HG03159 (cell line): ENCODE measurements at regions not wholly inside any gene's neighbourhood (a gene's known extent, or its start where the extent isn't known, plus 50 kb on each side); places are given as distances from the start of the nearest gene placed in this dataset.
A peak's percentile ranks its signal among the peaks of the same experiment; 100 is the strongest.
"Not testable (repeated sequence)": the region's sequence is repeated elsewhere in the genome, so short reads cannot be mapped to it uniquely, and the experiment has no call there.

ENCODE experiments used
- ATAC-seq: cut with Tn5 transposase; IDR thresholded peaks from one replicate; pipeline ENCODE4 v1.9.1; 2021; ENCODE audit warnings: mild to moderate bottlenecking, moderate library complexity; ENCODE audit not compliant: unreplicated experiment

GRCh38 chrX:39487969-39488330 lies 609.8 kb downstream of the BCOR start:
- ATAC-seq = no peak

GRCh38 chrX:39491548-39492297 lies 606.0 kb downstream of the BCOR start:
- peak; percentile 50 for ATAC-seq

- ATAC-seq = peak; percentile 49
Measured at GRCh38 chrX:39492497-39493162, 605.1 kb downstream of the BCOR start.

- ATAC-seq = no peak
Measured at GRCh38 chrX:39493168-39493567, 604.6 kb downstream of the BCOR start.

GRCh38 chrX:39497117-39497516 lies 600.6 kb downstream of the BCOR start:
- not testable (repeated sequence) for ATAC-seq

GRCh38 chrX:39497702-39498265 lies 600.0 kb downstream of the BCOR start:
- ATAC-seq = no peak

GRCh38 chrX:39499996-39500395 lies 597.8 kb downstream of the BCOR start:
- ATAC-seq = no peak

- ATAC-seq = no peak
Measured at GRCh38 chrX:39501822-39502221, 595.9 kb downstream of the BCOR start.

- no peak for ATAC-seq
Measured at GRCh38 chrX:39502486-39502885, 595.3 kb downstream of the BCOR start.

- no peak for ATAC-seq
Measured at GRCh38 chrX:39504227-39504626, 593.5 kb downstream of the BCOR start.

- no peak for ATAC-seq
Measured at GRCh38 chrX:39504850-39505259, 592.9 kb downstream of the BCOR start.

GRCh38 chrX:39506131-39506530 lies 591.6 kb downstream of the BCOR start:
- ATAC-seq = no peak

GRCh38 chrX:39507034-39507433 lies 590.7 kb downstream of the BCOR start:
- ATAC-seq = no peak

GRCh38 chrX:39507617-39508299 lies 590.0 kb downstream of the BCOR start:
- no peak for ATAC-seq

GRCh38 chrX:39508300-39508692 lies 589.5 kb downstream of the BCOR start:
- no peak for ATAC-seq

- ATAC-seq = no peak
Measured at GRCh38 chrX:39509157-39509556, 588.6 kb downstream of the BCOR start.

GRCh38 chrX:39513836-39514235 lies 583.9 kb downstream of the BCOR start:
- no peak for ATAC-seq

GRCh38 chrX:39514801-39515200 lies 583.0 kb downstream of the BCOR start:
- no peak for ATAC-seq

- no peak for ATAC-seq
Measured at GRCh38 chrX:39516427-39516841, 581.3 kb downstream of the BCOR start.

GRCh38 chrX:39518476-39519029 lies 579.2 kb downstream of the BCOR start:
- ATAC-seq = no peak

GRCh38 chrX:39519030-39519488 lies 578.7 kb downstream of the BCOR start:
- no peak for ATAC-seq
